AG20443 (cell line): ENCODE measurements at regions not wholly inside any gene's neighbourhood (a gene's known extent, or its start where the extent isn't known, plus 50 kb on each side); places are given as distances from the start of the nearest gene placed in this dataset.

Experiments
- DNase-seq: peaks from one replicate; pipeline ENCODE4 v3.0.0; 2012; ENCODE audit warnings: low spot score, mixed read lengths

DNA sequence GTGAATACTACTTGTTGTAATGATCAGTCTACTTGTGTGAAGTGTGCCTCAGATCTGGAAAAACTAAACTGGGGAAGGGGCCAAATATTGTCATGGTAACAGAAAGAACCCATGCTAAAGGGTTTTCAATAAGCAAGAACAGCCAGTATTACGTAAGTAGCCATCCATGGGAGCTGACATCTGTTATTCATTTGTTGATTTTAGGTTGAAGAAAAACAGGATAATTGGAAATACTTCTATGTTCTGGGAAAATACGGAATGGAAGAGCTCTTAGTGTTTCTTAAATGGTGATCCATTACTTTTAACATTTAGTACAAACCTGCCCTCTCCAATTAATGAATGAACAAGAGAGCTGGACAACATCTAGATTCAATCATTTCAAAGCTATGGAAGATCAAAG lies 485.8 kb downstream of the NTRK2 start:
- DNase-seq: no peak

DNA sequence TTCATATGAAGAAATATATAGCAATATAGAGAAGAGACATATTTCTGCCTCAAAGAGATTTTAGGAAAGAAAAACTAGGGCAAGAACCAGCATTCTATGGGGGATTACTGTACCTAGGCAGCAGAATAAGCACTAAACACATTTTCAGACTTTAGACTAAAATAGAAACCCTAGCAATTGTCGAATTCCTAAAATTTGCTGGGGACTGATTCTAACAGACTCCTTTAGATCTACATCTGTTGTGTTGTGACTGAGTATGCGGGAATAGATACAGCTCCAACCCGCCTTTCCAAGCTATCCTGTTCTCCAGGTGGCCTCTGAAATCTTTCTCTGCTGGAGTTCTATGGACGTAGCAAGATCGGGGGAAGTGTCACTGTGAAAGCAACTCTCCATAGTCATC lies 482.2 kb downstream of the NTRK2 start:
- no peak for DNase-seq

DNA sequence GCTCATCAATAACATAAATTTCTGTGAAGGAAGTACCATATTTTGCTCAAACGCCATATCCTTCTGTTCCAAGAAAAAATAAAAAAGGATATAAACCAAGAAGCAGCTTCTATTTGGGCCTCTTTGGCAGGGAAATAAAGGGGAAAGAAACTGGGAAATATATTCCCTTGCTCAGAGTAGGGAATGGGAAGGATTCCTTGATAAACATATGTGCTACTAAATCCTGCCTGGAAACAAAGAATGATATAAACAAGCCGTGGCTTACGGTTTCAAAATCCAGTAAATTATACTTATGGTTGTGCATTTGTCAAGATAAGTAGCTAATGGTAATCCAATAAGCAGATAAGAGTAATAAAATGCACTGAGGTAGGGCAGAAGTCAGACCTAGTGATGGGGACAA lies 481.6 kb downstream of the NTRK2 start:
- no peak for DNase-seq

DNA sequence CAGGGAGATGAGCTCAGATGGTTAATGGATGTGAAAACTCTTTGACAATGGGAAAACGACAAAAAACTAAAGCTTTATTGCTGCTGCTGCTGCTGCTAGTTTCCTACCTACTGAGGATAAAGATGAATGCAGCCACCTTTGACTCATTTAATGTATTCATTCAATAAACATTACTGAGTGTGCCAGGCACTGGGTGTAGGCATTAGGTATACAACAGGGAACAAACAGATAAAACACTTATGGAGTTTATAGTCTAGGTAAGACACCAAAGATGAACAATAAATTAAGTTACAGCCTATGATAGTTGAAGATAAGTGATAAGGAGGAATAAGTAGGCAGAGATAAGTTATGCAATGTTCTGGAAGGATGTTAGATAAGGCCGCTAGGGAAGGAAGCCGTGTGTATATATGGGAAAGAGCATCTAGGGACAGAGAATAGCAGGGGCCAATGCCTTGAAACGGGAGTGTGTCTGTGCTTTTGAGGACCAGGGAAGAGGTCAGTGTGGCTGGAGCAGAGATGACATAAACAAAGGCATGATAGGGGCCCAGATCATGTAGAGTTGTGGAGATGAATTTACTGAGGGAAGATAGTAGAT lies 477.6 kb downstream of the NTRK2 start:
- no peak for DNase-seq

DNA sequence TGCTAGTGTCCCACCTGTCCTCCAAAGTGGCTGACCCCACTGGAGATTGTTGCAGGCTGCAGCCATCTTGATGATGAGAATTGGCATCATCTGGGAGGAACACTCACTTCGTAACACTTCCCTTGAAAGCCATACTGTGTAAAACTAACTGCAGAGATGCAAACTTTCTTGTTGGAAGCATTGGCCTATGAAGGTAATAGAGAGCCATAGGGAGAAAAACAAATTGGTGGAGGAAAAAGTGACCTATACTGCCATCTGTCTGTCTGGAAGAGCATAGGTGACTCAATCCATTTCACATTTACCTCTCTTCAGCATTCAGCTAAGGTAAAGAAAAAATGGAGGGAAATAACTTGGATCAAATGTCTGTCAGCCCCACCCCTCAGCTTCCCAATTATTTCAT lies 473.4 kb downstream of the NTRK2 start:
- no peak for DNase-seq

DNA sequence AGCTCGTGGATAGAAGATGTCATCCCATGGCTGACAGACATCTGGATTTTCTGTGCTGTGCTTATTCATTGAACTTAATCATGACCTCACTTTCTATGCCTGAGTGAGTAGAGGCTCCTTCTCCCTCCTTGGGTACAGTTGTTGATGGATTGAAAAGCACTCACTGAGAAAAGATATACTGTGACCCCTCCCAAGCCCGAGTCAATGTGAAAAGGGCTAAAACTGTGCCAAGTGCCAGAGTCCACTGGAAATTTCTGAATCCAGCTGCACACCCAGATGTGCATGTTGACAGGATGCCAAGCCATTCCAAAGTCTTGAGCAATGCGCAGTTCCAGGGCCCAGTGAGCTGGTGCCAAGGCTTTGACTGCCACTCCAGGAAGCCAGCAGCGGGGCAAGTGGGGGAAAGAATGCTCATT lies 473.0 kb downstream of the NTRK2 start:
- DNase-seq: no peak

DNA sequence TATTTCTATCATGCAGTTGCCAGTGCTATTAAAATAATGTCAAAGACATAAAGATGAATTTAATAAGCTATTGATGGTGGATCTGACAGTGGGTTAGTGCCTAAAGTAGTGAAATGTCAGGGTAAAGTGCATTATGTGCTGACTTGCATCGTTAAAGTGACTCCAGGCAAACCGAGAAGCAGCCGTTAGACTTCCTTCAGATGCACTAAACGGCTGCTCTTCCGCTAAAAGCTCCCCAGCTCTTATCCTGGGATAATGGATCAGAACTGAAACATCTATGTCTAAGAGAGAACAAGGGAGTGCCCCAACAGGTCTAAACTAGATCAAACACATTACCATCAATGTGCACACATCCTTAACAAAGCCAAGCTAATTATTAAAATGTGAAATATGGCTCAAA lies 468.2 kb downstream of the NTRK2 start:
- DNase-seq: no peak

DNA sequence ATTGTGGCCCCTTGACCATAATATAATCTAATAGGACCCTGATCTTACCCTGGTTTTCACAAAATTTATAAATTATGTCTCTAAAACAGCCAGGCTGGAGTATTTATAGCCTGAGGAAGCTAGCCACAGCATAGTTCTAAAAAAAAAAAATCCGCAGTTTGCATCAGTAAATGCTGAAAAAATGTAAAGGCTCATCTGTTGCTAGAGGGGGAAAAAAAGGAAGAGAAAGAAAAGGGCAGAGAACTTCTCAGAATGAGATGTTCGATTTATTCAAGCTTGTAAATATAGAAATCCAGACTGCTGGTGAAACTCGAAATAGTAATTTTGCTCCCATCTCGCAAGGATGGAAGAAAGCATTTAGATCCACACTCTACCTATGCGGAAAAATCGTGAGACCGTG lies 467.5 kb downstream of the NTRK2 start:
- no peak for DNase-seq

DNA sequence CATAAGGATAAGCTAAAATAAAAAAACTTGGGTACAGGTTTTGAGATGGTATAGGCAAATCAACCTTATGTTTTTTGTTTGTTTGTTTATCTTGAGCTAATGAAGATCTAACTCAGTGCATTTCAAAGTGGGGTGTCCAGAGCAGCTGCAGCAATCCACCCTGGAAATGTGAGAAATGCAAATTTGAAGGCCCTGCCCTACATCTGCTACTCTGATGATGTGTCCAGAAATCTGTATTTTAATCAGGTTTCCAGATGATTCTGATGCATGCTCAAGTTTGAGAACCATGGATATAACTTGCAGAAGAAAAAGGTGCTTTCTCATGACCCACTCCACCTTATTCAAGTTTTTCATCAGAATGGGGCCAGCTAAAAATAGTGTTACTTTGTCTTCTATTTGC lies 467.0 kb downstream of the NTRK2 start:
- DNase-seq: no peak

DNA sequence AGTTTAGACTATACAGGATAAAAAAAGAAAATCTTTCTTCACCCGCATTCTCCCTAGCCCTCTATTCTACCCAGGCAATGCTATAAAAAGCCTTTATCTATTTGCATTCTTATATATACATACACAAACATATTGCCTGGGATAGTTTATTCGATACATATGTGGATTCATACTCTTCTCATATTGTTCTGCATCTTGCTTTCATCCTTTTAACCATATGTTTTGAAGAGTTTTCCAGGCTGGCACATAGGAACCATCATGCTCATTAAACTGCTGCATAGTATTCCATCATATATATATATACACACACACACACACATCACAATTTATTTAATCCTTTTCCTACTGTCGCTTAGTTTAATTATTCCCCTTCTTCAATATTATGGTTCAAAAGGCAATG lies 461.2 kb downstream of the NTRK2 start:
- DNase-seq: no peak

DNA sequence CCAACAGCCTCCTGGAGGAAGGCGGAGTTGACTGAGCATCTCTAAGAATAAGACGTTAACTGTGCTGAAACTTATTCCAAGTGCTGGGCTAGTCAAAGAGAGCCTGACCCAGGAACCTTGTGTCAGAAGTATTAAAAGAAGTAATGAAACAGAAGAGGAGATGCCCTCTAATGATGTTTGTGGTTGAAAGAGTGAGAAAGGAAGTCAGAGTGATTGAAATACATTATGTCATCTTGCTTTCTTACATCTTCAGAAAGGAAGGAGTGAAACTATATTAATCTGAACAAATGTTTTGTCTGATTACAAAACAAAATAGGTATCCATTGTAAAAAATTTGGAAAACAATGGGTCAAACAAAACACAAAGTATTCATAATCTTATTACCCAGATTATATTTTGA lies 460.7 kb downstream of the NTRK2 start:
- DNase-seq: no peak

DNA sequence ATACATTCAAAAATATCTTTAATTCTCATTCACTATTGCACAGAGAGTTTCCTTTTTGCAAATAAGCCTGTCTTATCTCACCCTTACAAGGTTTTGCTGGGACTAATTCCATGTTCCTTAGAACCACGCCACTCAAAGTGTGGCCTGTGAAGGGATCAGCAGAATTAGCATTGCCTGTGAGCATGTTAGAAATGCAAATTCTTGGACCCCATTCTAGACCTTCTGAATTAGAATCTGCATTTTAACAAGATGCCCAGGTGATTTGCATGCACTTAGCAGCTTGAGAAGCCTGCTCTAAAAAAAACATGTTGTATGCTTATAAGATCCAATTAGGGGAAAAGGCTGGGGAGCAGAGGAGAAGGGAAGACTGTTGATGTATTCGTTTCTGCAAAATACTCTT lies 460.0 kb downstream of the NTRK2 start:
- no peak for DNase-seq

DNA sequence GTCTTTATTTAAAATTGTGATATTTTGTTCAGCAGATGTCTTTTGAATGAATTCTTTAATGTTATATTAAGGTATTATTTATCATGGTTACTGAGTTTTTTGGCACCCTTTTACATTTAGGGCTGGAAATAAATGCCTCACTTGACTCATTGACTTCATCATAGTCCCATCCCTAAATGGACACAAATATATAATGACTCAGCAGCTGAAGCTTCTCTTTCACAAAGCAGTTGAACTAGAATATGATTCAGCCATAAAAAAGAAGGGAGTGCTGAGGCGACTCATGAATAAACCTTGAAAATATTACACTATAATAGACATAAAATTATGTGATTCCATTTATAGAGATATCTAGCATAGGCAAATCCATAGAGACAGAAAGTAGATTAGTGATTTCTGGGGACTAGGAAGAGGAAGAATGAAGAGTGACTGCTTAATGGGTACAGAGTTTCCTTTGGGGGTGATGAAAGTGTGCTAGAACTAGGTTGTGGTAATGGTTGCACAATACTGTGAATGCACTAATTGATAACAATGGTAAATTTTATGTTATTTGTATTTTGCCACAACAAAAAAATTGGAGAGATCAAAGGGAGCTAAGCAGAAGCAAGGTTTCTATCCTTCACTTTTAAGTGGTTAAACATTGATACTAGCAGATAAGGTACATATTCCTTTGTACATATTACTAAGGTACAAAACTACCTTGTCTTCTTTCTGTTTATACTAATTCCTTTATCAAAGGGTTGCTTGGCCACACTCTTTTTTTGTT lies 449.6 kb downstream of the NTRK2 start:
- no peak for DNase-seq

DNA sequence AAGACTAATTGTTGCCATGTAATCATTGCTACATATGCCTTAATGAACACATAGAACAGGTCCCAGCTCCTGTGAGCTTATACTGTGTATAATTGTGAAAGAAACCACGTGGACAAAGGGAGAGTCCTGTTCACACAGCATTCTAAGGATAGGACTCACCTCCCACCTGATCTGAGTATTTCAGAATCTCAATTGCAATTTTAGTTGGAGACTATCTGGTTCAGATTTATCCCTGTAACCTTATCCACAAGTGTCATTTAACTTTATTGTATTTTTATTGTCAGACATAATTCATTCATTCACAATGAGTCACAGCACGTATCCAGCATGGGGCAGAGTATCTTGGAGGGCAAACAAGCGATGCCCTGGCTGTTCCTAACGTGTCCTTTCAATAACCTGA lies 448.3 kb downstream of the NTRK2 start:
- DNase-seq: no peak

DNA sequence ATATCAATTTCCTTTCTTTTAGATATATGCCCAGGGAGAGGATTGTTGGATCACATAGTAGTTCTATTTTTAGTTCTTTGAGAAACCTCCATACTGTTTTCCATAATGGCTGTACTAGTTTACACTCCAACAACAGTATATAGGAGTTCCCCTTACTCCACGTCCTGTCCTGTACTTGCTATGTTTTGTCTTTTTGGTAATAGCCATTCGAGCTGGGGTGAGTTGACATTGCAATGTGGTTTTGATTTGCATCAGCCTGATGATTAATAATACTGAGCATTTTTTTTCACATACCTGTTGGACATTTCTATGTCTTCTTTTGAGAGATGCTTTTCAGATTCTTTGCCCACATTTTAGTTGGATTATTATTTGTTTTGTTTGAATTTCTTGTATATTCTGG lies 445.9 kb downstream of the NTRK2 start:
- no peak for DNase-seq

DNA sequence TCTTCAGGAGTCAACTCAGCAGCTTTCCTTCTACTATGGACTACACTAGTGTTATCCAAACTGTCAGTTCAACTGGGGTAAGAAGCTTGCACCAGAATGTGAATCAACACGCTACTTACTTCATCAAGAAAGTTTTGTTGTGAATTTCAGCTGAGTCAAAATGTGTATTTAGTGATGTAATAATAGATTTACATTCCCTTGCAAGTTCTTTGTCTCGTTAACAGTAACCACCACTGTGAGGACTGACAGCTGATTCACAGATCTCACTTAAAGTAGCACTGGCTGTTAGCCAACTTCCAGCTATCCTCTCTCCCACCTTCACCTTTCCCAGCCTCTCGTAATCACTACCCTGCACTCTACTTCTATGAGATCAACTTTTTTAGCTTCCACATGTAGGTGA lies 445.3 kb downstream of the NTRK2 start:
- no peak for DNase-seq

DNA sequence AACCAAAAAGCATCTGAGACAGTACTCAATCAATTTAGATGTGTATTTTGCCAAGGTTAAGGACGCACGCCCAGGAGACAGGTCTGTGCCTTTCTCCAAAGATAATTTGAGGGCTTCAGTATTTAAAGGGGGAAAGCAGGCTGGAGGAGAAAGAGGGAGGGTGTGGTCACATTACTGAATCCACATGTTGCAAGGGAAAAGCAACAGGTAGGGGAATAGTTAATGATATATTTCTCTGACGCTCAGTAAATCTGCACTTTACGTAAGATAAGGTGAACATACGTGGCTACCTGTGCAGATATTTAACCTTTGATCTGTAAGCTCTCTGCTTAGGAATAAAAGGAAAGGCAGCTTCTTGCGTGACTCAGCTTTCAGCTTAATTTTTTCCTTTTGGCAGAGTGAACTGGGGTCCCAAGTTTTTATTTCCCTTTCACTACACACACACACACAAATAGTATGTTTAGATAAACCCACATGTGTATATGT lies 443.4 kb downstream of the NTRK2 start:
- no peak for DNase-seq

DNA sequence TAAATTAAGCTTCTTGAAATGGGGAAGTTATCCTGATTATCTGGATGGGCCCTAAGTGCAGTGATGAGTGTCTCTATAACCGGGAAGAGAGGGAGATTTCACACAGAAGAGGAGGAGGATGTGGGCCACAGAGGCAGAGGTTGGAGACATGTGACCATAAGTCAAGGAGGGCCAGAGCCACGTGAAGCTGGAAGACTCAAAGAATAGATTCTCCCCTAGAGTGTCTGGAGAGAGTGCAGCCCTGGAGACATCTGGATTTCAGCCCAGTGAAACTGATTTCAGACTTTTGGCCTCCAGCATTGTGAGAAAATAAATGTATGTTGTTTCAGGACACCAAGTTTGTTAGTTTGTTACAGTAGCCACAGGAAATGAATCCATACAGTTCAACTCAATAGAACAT lies 442.9 kb downstream of the NTRK2 start:
- no peak for DNase-seq

DNA sequence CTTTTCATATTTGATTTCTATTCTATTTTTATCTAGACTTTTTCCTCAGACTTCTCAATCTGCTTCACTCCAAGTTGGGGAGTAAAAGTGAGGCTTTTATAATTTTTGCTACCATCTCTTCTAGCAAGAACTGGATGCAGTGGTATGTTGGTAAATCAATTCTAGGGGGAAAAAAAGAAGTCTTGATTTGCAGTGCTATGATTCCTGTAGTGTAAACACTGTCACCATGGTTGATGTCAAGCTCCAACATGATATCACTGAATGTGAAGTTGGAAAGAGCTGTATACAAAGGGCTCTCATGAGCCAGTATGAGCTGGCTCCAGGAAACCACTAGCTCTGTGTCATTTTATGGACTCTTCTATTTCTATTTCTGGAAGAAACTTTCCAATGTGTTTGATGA lies 439.2 kb downstream of the NTRK2 start:
- DNase-seq: no peak

DNA sequence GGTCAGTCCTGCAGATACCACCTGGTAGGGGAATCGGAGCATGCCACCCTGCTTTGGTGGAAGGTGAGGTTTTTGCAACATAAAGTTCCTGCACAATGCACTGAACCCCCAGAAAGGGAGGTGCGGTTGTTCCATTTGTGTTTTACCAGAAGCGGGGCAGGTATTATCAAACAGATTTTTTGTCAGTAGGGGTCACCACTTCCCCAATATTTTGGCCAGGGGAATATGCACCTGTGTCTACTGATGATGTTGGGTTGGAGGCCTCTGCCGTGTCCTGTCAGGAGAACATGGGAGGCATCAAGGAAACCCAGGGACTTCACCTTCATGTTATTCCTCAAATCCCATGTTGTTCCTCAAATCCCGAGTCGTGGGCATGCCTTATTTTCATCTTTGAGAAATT lies 438.7 kb downstream of the NTRK2 start:
- no peak for DNase-seq

DNA sequence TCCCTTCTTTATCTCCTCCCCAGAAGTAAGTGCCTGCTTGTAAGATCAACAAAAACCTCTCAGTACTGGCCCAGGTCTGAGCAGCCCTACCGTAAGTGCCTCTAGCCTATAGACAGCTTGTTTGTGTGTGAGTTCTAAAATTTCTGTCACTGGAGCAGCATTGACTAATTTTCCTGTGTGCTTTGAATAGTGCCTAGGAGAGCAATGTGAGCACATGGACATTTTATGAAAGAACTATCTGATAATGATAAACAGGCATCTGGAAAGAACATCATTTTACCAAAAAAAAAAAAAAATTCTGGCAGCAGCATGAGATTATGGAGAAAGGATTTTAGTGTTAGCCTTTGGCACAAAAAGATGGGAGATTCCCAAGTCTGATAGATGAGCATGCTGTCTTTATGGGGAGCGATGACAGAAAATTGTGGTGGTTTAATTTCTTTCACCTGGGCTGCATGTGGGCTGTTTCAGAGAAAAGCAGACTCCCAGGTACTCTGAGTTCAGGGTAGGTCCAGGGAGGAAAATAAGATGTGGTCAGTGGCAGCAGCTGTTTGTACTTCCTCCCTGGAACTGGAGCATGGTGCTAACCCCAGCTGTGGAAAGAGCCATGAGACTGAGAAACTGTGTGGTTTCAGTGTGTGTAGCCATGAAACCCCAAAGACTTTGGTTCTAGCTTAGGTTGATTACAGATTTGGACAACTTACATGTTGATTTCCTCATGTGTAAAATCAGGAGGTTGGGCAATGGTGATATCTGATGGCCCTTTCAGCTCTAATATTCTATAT lies 419.9 kb downstream of the NTRK2 start:
- no peak for DNase-seq

DNA sequence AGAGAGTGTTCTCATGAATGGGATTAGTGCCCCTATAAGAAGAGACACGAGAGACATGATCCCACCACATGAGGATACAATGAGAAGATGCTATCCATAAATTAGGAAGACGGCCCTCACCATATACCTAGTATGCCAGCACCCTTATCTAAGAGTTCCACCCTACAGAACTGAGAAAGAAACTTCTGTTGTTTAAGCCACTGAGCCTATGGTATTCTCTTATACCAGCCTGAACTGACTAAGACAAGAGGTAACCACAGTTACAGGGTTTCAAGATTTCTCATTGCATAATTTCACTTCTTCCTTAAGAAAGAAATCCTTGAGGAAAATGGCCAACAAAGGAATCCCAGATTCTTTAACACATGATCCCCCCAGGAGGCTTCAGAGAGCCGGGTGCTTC lies 412.4 kb downstream of the NTRK2 start:
- no peak for DNase-seq

DNA sequence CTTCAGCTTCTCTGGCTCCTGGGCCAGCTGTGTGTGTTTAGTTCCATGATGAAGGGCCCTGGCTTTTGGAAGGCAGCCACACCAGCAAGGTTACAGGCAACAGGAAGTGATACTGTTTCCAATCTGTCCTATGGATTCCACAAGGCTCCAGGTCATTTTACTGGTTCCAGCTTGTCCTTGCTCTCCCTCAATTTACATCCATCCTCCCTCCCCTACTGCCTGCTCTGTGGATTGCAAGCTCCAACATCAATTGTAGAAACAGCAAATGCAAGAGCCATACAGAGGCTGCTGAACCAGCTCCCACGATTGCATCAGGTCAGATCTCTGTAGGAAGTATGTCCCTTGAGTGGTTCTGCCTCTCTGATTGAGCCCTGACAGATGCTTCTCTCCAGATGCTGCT lies 409.8 kb downstream of the NTRK2 start:
- no peak for DNase-seq
